ENCODE measurements at regions not wholly inside any gene's neighbourhood (a gene's known extent, or its start where the extent isn't known, plus 50 kb on each side); places are given as distances from the start of the nearest gene placed in this dataset.

GRCh38 chr11:27757953-27758352 is 57.7 kb upstream of the BDNF start:
- no peak for DNase-seq (ENCODE audit: low read depth)
- no peak overlapping the region for H3K4me3 ChIP-seq (ENCODE audit: low read depth, low read length)
- no peak for TF ChIP-seq CTCF (IDR thresholded peaks at IDR 0.05; ENCODE audit: low read depth, low read length, missing control alignments)

GRCh38 chr11:27754035-27755017 is 54.1 kb upstream of the BDNF start:
- DNase-seq (ENCODE audit: low read depth): peak; percentile 3
- no peak for TF ChIP-seq CTCF (IDR thresholded peaks at IDR 0.05; ENCODE audit: low read depth, low read length, missing control alignments)
- H3K4me3 ChIP-seq (ENCODE audit: low read depth, low read length): no peak overlapping the region
